ENCODE measurements at regions not wholly inside any gene's neighbourhood (a gene's known extent, or its start where the extent isn't known, plus 50 kb on each side); places are given as distances from the start of the nearest gene placed in this dataset.

DNA sequence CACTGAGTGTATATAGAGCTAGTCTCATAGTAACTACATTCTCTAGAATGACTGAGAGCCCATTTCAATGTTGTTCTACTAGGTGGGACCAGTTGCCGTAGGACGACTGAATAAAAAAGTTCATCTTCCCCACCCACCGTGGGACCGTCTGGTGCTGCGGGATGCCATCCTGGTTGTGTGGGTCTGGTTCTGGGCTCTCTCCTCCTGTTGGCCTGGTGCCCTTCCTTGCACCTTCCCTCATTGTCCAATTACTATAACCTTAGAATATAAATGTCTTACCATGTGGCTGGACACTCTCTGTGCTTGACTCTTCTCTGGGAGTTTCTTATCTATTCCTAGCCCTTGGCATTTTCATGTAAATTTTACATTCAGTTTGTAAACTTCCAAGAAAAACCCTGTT is 344.4 kb downstream of the TCERG1L start:
- DNase-seq (ENCODE audit: low read depth, low spot score) (no peak), ATAC-seq (no peak)
- H3K27me3 ChIP-seq (ENCODE audit: control insufficient read depth, insufficient read depth, low read length): peaks cover 14% of the 10 kb centered on the region
- H3K4me3 ChIP-seq (ENCODE audit: low read depth in 2 of 2, low read length in 2 of 2): no peak overlapping the region
- TF ChIP-seq POLR2AphosphoS5 (IDR thresholded peaks at IDR 0.05; ENCODE audit: low read depth, low read length) (no peak), SIN3A (IDR thresholded peaks at IDR 0.05; ENCODE audit: borderline replicate concordance, insufficient read depth, low read depth, low read length) (no peak), TCF7L2 (IDR thresholded peaks at IDR 0.05; ENCODE audit: low read depth, low read length) (no peak)
- TF ChIP-seq, protein P1, sequence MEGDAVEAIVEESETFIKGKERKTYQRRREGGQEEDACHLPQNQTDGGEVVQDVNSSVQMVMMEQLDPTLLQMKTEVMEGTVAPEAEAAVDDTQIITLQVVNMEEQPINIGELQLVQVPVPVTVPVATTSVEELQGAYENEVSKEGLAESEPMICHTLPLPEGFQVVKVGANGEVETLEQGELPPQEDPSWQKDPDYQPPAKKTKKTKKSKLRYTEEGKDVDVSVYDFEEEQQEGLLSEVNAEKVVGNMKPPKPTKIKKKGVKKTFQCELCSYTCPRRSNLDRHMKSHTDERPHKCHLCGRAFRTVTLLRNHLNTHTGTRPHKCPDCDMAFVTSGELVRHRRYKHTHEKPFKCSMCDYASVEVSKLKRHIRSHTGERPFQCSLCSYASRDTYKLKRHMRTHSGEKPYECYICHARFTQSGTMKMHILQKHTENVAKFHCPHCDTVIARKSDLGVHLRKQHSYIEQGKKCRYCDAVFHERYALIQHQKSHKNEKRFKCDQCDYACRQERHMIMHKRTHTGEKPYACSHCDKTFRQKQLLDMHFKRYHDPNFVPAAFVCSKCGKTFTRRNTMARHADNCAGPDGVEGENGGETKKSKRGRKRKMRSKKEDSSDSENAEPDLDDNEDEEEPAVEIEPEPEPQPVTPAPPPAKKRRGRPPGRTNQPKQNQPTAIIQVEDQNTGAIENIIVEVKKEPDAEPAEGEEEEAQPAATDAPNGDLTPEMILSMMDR (IDR thresholded peaks at IDR 0.05): no peak
- TF ChIP-seq, protein P2, sequence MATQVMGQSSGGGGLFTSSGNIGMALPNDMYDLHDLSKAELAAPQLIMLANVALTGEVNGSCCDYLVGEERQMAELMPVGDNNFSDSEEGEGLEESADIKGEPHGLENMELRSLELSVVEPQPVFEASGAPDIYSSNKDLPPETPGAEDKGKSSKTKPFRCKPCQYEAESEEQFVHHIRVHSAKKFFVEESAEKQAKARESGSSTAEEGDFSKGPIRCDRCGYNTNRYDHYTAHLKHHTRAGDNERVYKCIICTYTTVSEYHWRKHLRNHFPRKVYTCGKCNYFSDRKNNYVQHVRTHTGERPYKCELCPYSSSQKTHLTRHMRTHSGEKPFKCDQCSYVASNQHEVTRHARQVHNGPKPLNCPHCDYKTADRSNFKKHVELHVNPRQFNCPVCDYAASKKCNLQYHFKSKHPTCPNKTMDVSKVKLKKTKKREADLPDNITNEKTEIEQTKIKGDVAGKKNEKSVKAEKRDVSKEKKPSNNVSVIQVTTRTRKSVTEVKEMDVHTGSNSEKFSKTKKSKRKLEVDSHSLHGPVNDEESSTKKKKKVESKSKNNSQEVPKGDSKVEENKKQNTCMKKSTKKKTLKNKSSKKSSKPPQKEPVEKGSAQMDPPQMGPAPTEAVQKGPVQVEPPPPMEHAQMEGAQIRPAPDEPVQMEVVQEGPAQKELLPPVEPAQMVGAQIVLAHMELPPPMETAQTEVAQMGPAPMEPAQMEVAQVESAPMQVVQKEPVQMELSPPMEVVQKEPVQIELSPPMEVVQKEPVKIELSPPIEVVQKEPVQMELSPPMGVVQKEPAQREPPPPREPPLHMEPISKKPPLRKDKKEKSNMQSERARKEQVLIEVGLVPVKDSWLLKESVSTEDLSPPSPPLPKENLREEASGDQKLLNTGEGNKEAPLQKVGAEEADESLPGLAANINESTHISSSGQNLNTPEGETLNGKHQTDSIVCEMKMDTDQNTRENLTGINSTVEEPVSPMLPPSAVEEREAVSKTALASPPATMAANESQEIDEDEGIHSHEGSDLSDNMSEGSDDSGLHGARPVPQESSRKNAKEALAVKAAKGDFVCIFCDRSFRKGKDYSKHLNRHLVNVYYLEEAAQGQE (IDR thresholded peaks at IDR 0.05; ENCODE audit: insufficient read depth in 1 of 2, low read depth in 2 of 2, low read length in 1 of 2): no peak
- ChIA-PET POLR2A (no interaction called here), CTCF (no interaction called here)
- no TSS peak for BruUV-seq (replicated peaks)
- no peaks in the 10 kb centered on the region for H3K36me3 ChIP-seq (ENCODE audit: control insufficient read depth, insufficient read depth, low read length)
- in situ Hi-C loops (cut with HindIII; ENCODE audit: low pct_unique_long_range_greater_than_20kb, low sequenced_read_pairs) (no loop called here), intact Hi-C loops (cut with micrococcal nuclease; ENCODE audit: unreplicated experiment) (no loop called here)
- H3K9me3 ChIP-seq (ENCODE audit: control insufficient read depth, insufficient read depth, low read depth, low read length): no peaks in the 10 kb centered on the region
- no peaks in the 10 kb centered on the region for H3K4me1 ChIP-seq (ENCODE audit: control insufficient read depth, insufficient read depth, low read length)
- no peak overlapping the region for H3K27ac ChIP-seq (ENCODE audit: low read length)

DNA sequence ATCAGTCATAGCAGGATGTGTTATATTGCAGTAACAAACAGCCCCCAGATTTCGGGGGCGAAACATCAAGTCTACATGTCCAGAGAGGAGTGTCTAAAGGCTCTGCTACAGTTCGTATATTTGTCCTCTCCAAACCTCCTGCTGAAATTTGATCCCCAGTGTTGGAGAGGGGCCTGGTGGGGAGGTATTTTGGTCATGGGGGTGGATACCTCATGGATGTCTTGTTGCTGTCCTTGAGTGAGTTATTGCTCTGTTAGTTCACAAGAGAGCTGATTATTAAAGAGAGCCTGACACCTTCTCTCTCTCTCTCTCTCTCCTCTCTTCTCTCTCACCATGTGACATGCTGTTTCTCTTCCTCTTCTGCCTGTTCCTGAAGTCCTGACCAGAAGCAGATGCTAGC is 343.7 kb downstream of the TCERG1L start:
- Histone ChIP-seq H3K36me3 (ENCODE audit: control insufficient read depth, insufficient read depth, low read length) (no peaks in the 10 kb centered on the region), H3K4me1 (ENCODE audit: control insufficient read depth, insufficient read depth, low read length) (no peaks in the 10 kb centered on the region), H3K27ac (ENCODE audit: low read length) (no peak overlapping the region), H3K4me3 (ENCODE audit: low read depth in 2 of 2, low read length in 2 of 2) (no peak overlapping the region), H3K27me3 (ENCODE audit: control insufficient read depth, insufficient read depth, low read length) (peaks cover 14% of the 10 kb centered on the region), H3K9me3 (ENCODE audit: control insufficient read depth, insufficient read depth, low read depth, low read length) (no peaks in the 10 kb centered on the region)
- in situ Hi-C loops (cut with HindIII; ENCODE audit: low pct_unique_long_range_greater_than_20kb, low sequenced_read_pairs) (no loop called here), intact Hi-C loops (cut with micrococcal nuclease; ENCODE audit: unreplicated experiment) (no loop called here)
- no peak for DNase-seq (ENCODE audit: low read depth, low spot score)
- BruUV-seq (replicated peaks): no TSS peak
- CTCF ChIA-PET: no interaction called here
- ATAC-seq: no peak
- POLR2A ChIA-PET: no interaction called here
- TF ChIP-seq POLR2AphosphoS5 (IDR thresholded peaks at IDR 0.05; ENCODE audit: low read depth, low read length): no peak

DNA sequence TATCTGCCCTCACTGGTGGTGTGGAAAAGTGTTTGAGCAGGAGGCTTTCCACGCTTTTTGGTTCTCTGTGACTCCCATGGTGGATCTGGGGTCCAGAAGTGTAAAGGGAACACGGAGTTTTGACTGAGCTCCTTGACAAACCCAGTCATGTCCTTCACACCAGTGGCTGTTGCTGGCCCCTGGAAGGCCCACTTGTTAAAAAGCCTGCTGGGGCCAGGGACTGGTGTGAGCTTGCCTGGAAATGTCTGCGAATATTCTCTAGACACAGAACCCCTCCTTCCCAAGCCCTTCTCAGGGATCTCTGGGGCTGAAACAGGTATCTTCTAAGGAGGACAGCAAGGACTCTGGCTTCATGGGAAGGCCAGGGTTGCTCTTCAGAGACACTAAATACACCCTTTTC is 343.0 kb downstream of the TCERG1L start:
- Histone ChIP-seq H3K4me1 (ENCODE audit: control insufficient read depth, insufficient read depth, low read length) (no peaks in the 10 kb centered on the region), H3K36me3 (ENCODE audit: control insufficient read depth, insufficient read depth, low read length) (no peaks in the 10 kb centered on the region), H3K4me3 (ENCODE audit: low read depth in 2 of 2, low read length in 2 of 2) (no peak overlapping the region), H3K27me3 (ENCODE audit: control insufficient read depth, insufficient read depth, low read length) (peaks cover 14% of the 10 kb centered on the region), H3K9me3 (ENCODE audit: control insufficient read depth, insufficient read depth, low read depth, low read length) (no peaks in the 10 kb centered on the region), H3K27ac (ENCODE audit: low read length) (no peak overlapping the region)
- DNase-seq (ENCODE audit: low read depth, low spot score) (no peak), ATAC-seq (no peak)
- CTCF ChIA-PET: no interaction called here
- no TSS peak for BruUV-seq (replicated peaks)
- no peak for TF ChIP-seq POLR2AphosphoS5 (IDR thresholded peaks at IDR 0.05; ENCODE audit: low read depth, low read length)
- TF ChIP-seq, protein P1 (IDR thresholded peaks at IDR 0.05): no peak
- no peak for TF ChIP-seq TCF7L2 (IDR thresholded peaks at IDR 0.05; ENCODE audit: low read depth, low read length)
- TF ChIP-seq, protein P2 (IDR thresholded peaks at IDR 0.05; ENCODE audit: insufficient read depth in 1 of 2, low read depth in 2 of 2, low read length in 1 of 2): no peak
- in situ Hi-C loops (cut with HindIII; ENCODE audit: low pct_unique_long_range_greater_than_20kb, low sequenced_read_pairs): no loop called here
- intact Hi-C loops (cut with micrococcal nuclease; ENCODE audit: unreplicated experiment): no loop called here
- POLR2A ChIA-PET: no interaction called here
